ENCODE measurements at regions not wholly inside any gene's neighbourhood (a gene's known extent, or its start where the extent isn't known, plus 50 kb on each side); places are given as distances from the start of the nearest gene placed in this dataset.
"Not testable (repeated sequence)": the region's sequence is repeated elsewhere in the genome, so short reads cannot be mapped to it uniquely, and the experiment has no call there.

- H3K4me3 Mint-ChIP-seq, H3K27ac Mint-ChIP-seq: not testable (repeated sequence)
These were observed 93.6 kb upstream of the TERB2 start for GRCh38 chr15:44862866-44863265.

GRCh38 chr15:44868100-44868499 lies 88.4 kb upstream of the TERB2 start:
- not testable (repeated sequence) for H3K27me3 Mint-ChIP-seq; H3K4me1 Mint-ChIP-seq (ENCODE audit: low read depth); H3K27ac Mint-ChIP-seq; H3K36me3 Mint-ChIP-seq; H3K9me3 Mint-ChIP-seq (ENCODE audit: low read depth); H3K4me3 Mint-ChIP-seq

More at GRCh38 chr15:44862866-44863265, 93.6 kb upstream of the TERB2 start:
- not testable (repeated sequence) for H3K9me3 Mint-ChIP-seq (ENCODE audit: low read depth); H3K4me1 Mint-ChIP-seq (ENCODE audit: low read depth); H3K36me3 Mint-ChIP-seq; H3K27me3 Mint-ChIP-seq

GRCh38 chr15:44870125-44870524 lies 86.4 kb upstream of the TERB2 start:
- H3K4me3 Mint-ChIP-seq; H3K4me1 Mint-ChIP-seq (ENCODE audit: low read depth); H3K27me3 Mint-ChIP-seq; H3K36me3 Mint-ChIP-seq; H3K9me3 Mint-ChIP-seq (ENCODE audit: low read depth); H3K27ac Mint-ChIP-seq: not testable (repeated sequence)

GRCh38 chr15:44873103-44873502 lies 83.4 kb upstream of the TERB2 start:
- Mint-ChIP-seq H3K4me1 (ENCODE audit: low read depth) (no peaks in the 10 kb centered on the region), H3K4me3 (no peak overlapping the region), H3K9me3 (ENCODE audit: low read depth) (peaks cover 4% of the 10 kb centered on the region), H3K27me3 (peaks cover 1% of the 10 kb centered on the region), H3K27ac (no peak overlapping the region), H3K36me3 (peaks cover 10% of the 10 kb centered on the region)

- peaks cover 2% of the 10 kb centered on the region for H3K27me3 Mint-ChIP-seq
These were observed 77.4 kb upstream of the TERB2 start for GRCh38 chr15:44879066-44879465.

GRCh38 chr15:44882499-44882968 lies 74.0 kb upstream of the TERB2 start:
- H3K36me3 Mint-ChIP-seq, result peaks cover 13% of the 10 kb centered on the region
- no peak overlapping the region for H3K27ac Mint-ChIP-seq
- H3K27me3 Mint-ChIP-seq, result peaks cover 2% of the 10 kb centered on the region
- peaks cover 9% of the 10 kb centered on the region for H3K9me3 Mint-ChIP-seq (ENCODE audit: low read depth)
- peaks cover 13% of the 10 kb centered on the region for H3K4me1 Mint-ChIP-seq (ENCODE audit: low read depth)
- H3K4me3 Mint-ChIP-seq, result no peak overlapping the region

More at GRCh38 chr15:44879066-44879465, 77.4 kb upstream of the TERB2 start:
- H3K27ac Mint-ChIP-seq, result no peak overlapping the region
- no peak overlapping the region for H3K4me3 Mint-ChIP-seq
- H3K36me3 Mint-ChIP-seq, result peaks cover 22% of the 10 kb centered on the region
- H3K4me1 Mint-ChIP-seq (ENCODE audit: low read depth), result peaks cover 13% of the 10 kb centered on the region
- H3K9me3 Mint-ChIP-seq (ENCODE audit: low read depth), result peaks cover 13% of the 10 kb centered on the region

GRCh38 chr15:44883199-44883877 lies 73.1 kb upstream of the TERB2 start:
- Mint-ChIP-seq H3K27ac (peak overlapping the region; percentile 69), H3K9me3 (ENCODE audit: low read depth) (peaks cover 9% of the 10 kb centered on the region), H3K4me3 (no peak overlapping the region), H3K36me3 (peaks cover 9% of the 10 kb centered on the region), H3K27me3 (peaks cover 2% of the 10 kb centered on the region), H3K4me1 (ENCODE audit: low read depth) (peaks cover 13% of the 10 kb centered on the region)

- H3K4me1 Mint-ChIP-seq (ENCODE audit: low read depth), result peaks cover 11% of the 10 kb centered on the region
- H3K36me3 Mint-ChIP-seq; H3K9me3 Mint-ChIP-seq (ENCODE audit: low read depth); H3K27ac Mint-ChIP-seq; H3K4me3 Mint-ChIP-seq; H3K27me3 Mint-ChIP-seq: not testable (repeated sequence)
These were observed 57.4 kb upstream of the TERB2 start for GRCh38 chr15:44898890-44899651.

- not testable (repeated sequence) for H3K27me3 Mint-ChIP-seq; H3K9me3 Mint-ChIP-seq (ENCODE audit: low read depth); H3K36me3 Mint-ChIP-seq; H3K4me3 Mint-ChIP-seq; H3K27ac Mint-ChIP-seq
- H3K4me1 Mint-ChIP-seq (ENCODE audit: low read depth), result peaks cover 14% of the 10 kb centered on the region
These were observed 56.7 kb upstream of the TERB2 start for GRCh38 chr15:44899775-44900174.

- not testable (repeated sequence) for H3K36me3 Mint-ChIP-seq; H3K4me3 Mint-ChIP-seq; H3K27me3 Mint-ChIP-seq; H3K27ac Mint-ChIP-seq; H3K9me3 Mint-ChIP-seq (ENCODE audit: low read depth)
- peaks cover 11% of the 10 kb centered on the region for H3K4me1 Mint-ChIP-seq (ENCODE audit: low read depth)
These were observed 55.7 kb upstream of the TERB2 start for GRCh38 chr15:44900796-44901195.

GRCh38 chr15:44903281-44903680 lies 53.2 kb upstream of the TERB2 start:
- H3K27me3 Mint-ChIP-seq; H3K4me1 Mint-ChIP-seq (ENCODE audit: low read depth); H3K4me3 Mint-ChIP-seq; H3K36me3 Mint-ChIP-seq; H3K9me3 Mint-ChIP-seq (ENCODE audit: low read depth); H3K27ac Mint-ChIP-seq: not testable (repeated sequence)

- not testable (repeated sequence) for H3K9me3 Mint-ChIP-seq (ENCODE audit: low read depth); H3K4me1 Mint-ChIP-seq (ENCODE audit: low read depth); H3K4me3 Mint-ChIP-seq
These were observed 51.7 kb upstream of the TERB2 start for GRCh38 chr15:44904651-44905340.

More at GRCh38 chr15:44904651-44905340, 51.7 kb upstream of the TERB2 start:
- not testable (repeated sequence) for H3K27me3 Mint-ChIP-seq, H3K36me3 Mint-ChIP-seq, H3K27ac Mint-ChIP-seq

Data from activated naive CD8-positive, alpha-beta T cell (primary cell).